ENCODE measurements at regions not wholly inside any gene's neighbourhood (a gene's known extent, or its start where the extent isn't known, plus 50 kb on each side); places are given as distances from the start of the nearest gene placed in this dataset.

- TF ChIP-seq JUNB (IDR thresholded peaks at IDR 0.05; ENCODE audit: unreplicated experiment) (no peak), CREB1 (CRISPR knock-in tag; IDR thresholded peaks at IDR 0.05; ENCODE audit: low read depth) (no peak), EZH2 (IDR thresholded peaks at IDR 0.05; ENCODE audit: low read depth, unreplicated experiment) (no peak)
- TF ChIP-seq, protein P1, sequence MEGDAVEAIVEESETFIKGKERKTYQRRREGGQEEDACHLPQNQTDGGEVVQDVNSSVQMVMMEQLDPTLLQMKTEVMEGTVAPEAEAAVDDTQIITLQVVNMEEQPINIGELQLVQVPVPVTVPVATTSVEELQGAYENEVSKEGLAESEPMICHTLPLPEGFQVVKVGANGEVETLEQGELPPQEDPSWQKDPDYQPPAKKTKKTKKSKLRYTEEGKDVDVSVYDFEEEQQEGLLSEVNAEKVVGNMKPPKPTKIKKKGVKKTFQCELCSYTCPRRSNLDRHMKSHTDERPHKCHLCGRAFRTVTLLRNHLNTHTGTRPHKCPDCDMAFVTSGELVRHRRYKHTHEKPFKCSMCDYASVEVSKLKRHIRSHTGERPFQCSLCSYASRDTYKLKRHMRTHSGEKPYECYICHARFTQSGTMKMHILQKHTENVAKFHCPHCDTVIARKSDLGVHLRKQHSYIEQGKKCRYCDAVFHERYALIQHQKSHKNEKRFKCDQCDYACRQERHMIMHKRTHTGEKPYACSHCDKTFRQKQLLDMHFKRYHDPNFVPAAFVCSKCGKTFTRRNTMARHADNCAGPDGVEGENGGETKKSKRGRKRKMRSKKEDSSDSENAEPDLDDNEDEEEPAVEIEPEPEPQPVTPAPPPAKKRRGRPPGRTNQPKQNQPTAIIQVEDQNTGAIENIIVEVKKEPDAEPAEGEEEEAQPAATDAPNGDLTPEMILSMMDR (conservative IDR thresholded peaks at IDR 0.05; ENCODE audit: low read depth in 2 of 2), result no peak
- TF ChIP-seq, protein P2, sequence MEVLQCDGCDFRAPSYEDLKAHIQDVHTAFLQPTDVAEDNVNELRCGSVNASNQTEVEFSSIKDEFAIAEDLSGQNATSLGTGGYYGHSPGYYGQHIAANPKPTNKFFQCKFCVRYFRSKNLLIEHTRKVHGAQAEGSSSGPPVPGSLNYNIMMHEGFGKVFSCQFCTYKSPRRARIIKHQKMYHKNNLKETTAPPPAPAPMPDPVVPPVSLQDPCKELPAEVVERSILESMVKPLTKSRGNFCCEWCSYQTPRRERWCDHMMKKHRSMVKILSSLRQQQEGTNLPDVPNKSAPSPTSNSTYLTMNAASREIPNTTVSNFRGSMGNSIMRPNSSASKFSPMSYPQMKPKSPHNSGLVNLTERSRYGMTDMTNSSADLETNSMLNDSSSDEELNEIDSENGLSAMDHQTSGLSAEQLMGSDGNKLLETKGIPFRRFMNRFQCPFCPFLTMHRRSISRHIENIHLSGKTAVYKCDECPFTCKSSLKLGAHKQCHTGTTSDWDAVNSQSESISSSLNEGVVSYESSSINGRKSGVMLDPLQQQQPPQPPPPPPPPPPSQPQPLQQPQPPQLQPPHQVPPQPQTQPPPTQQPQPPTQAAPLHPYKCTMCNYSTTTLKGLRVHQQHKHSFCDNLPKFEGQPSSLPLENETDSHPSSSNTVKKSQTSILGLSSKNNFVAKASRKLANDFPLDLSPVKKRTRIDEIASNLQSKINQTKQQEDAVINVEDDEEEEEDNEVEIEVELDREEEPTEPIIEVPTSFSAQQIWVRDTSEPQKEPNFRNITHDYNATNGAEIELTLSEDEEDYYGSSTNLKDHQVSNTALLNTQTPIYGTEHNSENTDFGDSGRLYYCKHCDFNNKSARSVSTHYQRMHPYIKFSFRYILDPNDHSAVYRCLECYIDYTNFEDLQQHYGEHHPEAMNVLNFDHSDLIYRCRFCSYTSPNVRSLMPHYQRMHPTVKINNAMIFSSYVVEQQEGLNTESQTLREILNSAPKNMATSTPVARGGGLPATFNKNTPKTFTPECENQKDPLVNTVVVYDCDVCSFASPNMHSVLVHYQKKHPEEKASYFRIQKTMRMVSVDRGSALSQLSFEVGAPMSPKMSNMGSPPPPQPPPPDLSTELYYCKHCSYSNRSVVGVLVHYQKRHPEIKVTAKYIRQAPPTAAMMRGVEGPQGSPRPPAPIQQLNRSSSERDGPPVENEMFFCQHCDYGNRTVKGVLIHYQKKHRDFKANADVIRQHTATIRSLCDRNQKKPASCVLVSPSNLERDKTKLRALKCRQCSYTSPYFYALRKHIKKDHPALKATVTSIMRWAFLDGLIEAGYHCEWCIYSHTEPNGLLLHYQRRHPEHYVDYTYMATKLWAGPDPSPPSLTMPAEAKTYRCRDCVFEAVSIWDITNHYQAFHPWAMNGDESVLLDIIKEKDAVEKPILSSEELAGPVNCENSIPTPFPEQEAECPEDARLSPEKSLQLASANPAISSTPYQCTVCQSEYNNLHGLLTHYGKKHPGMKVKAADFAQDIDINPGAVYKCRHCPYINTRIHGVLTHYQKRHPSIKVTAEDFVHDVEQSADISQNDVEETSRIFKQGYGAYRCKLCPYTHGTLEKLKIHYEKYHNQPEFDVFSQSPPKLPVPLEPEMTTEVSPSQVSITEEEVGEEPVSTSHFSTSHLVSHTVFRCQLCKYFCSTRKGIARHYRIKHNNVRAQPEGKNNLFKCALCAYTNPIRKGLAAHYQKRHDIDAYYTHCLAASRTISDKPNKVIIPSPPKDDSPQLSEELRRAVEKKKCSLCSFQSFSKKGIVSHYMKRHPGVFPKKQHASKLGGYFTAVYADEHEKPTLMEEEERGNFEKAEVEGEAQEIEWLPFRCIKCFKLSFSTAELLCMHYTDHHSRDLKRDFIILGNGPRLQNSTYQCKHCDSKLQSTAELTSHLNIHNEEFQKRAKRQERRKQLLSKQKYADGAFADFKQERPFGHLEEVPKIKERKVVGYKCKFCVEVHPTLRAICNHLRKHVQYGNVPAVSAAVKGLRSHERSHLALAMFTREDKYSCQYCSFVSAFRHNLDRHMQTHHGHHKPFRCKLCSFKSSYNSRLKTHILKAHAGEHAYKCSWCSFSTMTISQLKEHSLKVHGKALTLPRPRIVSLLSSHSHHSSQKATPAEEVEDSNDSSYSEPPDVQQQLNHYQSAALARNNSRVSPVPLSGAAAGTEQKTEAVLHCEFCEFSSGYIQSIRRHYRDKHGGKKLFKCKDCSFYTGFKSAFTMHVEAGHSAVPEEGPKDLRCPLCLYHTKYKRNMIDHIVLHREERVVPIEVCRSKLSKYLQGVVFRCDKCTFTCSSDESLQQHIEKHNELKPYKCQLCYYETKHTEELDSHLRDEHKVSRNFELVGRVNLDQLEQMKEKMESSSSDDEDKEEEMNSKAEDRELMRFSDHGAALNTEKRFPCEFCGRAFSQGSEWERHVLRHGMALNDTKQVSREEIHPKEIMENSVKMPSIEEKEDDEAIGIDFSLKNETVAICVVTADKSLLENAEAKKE (CRISPR knock-in tag; IDR thresholded peaks at IDR 0.05), result no peak
These were observed 105.5 kb upstream of the PRB2 start for GRCh38 chr12:11500861-11501230.
